ENCODE measurements at regions not wholly inside any gene's neighbourhood (a gene's known extent, or its start where the extent isn't known, plus 50 kb on each side); places are given as distances from the start of the nearest gene placed in this dataset.
A peak's percentile ranks its signal among the peaks of the same experiment; 100 is the strongest.

DNA sequence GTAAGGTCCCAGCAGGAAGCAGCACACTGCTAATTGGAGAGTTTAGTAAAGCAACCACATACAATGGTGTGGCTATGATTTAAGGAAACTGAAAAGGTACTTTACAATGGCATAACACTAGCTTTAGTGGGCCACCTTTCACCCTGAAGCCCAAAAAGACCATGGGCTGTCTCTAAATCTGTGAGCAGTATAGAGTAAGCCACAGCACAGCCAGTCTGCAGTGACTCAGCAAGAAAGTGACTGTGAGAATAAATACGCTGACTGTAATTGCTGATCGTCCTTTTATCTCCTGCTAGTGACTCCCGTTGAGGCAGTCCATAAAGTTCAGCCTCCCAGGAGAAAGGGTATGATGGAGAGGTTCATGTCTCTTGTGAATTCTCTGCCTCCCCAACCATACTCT lies 679.8 kb upstream of the KIF2B start:
- DNase-seq, result peak; percentile 41

DNA sequence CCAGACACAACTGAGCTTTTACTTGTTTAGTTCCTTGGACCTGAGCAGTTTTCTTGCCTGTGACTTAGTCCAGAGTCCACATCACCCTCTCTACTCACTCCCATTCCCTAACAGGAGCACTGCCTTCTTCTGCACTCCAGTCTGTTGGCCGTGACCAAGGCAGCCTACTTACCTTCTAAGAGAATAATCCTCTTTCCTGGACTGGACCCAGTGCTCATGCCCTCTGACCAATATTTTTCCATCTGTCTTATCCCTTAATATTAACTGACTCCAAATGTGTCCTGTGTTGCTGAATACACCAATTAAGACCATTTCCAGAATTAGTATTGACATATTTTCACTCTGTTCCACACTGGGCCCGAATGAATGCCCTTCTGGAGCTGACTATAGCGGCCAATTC lies 681.0 kb upstream of the KIF2B start:
- no peak for DNase-seq

DNA sequence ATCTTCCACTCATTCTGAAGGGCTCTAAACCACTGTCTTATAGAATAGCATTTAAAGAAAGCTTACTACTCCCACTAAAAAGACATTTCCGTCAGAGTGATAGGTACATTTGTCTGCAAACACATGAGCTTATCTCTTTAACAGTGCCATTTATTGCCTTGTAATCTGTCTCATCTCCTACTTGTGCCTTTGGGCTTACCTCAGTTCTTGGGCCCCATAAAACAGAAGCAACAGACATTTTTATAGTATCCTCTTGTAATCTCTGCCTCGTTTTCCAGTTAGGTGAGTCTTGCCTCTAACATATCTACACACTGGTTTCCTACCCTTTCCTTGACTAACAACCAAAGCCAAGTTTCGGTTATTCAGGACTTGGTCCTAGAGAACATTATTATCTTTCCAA lies 681.4 kb upstream of the KIF2B start:
- DNase-seq, result no peak

DNA sequence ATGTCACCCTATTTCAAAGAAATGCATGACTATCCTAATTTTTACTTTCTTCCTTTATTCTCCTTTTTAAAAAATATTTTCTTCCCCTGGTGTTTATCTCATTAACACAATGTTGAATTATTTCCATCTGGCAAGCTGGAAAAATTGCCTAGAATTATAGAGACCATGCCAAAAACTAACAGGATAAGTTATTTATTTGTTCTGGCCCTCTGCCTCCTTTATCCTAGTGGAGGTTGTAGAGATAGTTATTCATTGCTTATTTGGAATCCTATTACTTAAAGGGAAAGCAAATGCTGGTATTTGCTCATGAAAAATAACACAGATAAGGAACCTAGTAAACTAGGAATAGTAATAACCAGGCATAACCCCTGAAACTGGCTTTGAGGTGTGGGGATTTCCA lies 684.9 kb upstream of the KIF2B start:
- no peak for DNase-seq

DNA sequence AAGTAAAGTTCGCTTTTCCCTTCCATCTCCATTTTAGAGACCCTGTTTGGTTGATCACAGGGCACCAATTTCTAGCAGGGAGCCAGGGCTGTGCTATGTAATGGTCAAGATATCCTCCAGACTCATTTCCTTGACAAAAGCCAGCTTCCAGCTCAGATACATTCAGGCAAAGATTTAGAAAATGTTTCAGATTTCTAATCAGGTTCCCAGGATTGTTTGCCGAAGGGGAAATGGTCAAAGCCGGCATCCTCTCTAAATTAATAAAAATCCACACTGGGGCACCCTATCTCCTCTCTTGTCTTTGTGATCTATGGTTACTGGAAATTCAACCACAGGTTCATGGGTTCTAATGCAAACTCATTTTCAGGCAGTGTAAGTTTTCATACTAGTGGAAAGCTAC lies 686.8 kb upstream of the KIF2B start:
- no peak for DNase-seq

DNA sequence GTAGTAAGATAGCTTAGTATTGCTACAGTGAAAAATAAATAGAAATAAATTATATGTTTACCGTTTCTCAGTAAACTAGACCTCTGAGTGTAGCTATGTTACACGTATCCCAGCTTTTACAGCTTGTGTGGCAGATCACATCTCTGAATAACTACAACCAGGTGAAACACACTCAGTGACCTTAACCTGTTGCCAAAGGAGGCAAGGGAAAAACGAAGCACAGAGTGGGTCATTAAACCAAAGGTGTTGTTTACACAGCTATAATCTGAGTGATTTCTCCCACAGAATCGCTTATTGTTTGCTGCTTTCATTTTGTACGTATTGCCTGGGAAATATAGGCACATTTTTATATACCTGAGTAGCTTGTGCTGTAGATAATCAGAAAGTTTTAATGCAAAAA lies 688.2 kb upstream of the KIF2B start:
- no peak for DNase-seq

DNA sequence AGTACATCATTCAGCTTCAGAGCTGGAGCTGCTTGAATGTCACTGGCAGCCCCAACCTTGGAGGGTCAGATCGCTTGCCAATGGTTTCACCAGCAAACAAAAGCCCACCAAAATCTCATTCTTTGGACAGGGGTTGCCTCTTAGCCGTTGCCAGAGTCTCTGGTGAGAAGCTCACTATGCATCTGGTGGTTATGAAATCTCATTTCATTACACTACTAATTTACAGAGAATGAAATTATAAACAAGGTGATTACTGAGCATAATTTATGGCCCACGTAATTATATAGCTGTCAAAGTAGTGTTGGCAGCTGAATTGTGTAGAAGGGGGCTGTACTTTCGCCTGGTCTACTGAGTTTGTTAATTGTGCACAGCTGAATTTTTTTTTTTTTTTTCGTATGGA lies 688.9 kb upstream of the KIF2B start:
- DNase-seq, result peak; percentile 27

DNA sequence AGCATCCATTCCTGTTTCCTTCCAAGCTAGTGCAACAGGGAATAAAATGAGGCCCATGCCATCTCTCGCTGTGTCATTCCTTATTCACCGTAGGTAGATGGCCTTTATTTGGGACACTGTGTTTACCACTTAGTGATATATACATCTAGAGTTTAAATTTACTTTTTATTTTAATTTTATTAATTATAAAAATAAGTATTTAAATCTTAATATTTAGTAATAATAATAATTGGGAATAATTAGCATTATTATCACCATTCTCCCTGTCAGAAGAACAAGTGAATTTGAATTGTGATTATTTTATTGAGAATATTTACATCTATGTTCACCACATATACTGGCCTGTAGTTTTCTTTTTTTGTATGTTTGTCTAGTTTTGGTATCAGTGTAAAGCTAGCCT lies 692.9 kb upstream of the KIF2B start:
- DNase-seq, result no peak

DNA sequence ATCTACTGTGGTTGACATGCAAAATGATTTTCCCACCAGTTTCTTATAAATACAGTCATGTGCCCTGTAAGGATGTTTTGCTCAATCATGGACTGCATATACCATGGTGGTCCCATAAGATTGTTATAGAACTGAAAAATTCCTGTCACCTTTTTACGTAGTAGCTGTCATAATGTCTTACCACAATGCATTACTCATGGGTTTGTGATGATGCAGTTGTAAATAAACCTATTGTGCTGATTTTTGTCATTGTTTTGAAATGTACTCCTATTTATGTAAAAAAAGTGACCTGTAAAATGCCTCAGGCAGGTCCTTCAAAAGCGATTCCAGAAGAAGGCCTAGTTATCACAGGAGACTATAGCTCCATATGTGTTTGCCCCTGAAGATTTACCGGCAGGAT lies 695.4 kb upstream of the KIF2B start:
- DNase-seq, result no peak

DNA sequence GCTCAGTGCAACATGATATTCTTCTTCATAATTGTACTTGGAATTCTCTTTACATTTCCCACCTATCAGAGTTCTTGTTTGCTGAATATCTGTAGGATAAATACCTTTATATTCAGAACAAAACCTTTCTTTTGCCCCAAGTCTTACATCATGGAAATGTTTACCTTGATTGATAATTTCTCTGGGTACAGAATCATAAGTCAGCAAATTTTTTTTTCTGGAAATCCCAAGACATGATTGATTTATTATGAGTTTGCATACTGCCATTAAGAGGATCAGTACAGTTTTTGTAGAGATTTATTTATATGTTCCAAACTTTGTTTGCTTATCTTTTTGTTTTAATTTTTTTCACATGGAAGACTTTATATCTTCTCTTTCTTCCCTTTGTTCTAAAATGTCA lies 699.8 kb upstream of the KIF2B start:
- DNase-seq, result no peak

DNA sequence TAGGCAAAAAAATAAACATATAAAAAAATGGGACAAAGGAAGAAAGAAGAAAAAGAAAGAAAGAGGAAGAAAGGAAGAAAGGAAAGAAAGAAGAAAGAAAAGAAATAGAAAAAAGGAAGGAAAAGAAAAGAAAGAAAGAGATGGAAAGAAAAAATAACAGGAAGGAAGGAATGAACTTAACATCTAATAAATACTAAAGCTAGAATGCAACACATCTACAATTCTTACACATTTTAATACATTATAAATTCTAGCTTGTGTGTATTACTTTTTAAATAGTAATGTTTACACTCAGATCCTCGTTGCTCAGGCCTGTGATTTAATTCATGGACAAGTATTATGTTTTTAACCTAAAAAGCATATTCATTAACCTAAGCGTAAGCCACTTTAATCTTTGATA lies 703.0 kb upstream of the KIF2B start:
- no peak for DNase-seq

DNA sequence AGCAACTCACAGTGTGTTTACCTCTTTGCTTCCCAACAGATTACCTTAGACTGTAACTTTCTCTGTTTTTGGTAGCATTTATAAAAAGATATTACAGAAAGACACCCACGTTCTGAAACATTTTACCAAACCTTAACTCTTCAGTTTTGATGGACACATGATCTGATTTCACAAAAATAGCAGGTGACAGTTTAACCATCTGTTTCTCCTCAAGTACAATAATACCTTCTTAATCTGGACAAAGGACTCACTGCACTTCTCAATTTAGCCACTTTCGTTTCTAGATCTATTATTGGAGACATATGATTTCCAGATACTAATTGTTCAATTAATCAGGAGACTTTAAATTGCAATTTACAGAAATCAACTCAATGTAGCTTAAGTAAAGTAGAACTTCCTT lies 703.8 kb upstream of the KIF2B start:
- no peak for DNase-seq

DNA sequence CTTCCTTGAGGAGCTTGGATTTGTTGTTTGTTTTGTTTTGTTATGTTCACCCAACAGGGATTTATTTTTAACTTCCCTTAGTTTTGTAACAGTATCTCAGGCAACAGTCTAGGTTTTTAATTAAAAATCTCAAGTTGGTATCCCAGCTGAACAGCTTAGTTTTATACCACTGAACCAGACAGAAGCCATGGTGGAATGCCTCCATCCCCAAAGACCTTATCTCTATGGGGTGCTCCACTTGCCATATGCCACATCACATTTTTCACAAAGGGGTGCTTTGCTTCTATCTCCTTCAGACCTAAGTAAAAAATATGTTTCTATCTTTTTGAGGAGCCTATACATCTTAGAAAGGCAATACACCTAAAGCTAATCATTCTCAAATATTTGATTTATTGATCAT lies 715.8 kb upstream of the KIF2B start:
- DNase-seq, result no peak

DNA sequence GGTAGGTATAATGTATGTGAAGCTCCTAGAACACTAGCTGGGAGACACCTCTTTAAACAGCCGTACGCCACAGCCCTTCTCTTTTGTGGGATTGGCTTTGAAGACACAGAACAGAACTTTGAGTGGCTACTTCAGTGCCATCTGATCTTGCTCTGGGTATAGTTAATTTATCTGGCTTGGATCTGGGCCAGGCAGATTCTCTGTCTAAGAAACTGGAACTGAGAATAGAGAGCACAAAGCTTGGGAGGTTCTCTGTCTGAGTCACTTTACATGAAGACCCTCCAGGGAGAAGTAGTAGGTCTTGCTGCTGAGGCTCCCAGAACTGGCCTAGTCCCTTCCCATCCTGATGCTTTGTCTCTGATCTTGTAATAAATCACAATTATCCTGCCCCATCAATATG lies 721.0 kb upstream of the KIF2B start:
- DNase-seq, result peak; percentile 30

DNA sequence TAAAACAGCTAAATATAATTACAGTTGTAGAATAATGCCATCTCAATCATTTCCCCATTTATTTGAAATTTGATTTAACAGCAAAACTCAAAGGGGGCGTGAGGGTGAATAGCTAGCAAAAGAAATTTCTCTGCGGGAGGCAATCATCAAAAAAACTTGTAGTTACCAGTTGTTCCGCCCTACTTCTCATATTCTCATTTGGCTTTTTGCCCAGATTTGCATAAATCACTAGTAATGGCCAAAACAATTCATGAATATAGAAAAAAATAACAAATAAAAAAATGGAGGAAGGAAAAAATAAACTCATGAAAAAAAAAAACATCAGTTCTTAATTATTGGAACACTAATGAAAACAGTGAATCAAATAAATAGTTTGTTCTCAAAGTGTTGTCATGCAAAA lies 722.6 kb upstream of the KIF2B start:
- no peak for DNase-seq

DNA sequence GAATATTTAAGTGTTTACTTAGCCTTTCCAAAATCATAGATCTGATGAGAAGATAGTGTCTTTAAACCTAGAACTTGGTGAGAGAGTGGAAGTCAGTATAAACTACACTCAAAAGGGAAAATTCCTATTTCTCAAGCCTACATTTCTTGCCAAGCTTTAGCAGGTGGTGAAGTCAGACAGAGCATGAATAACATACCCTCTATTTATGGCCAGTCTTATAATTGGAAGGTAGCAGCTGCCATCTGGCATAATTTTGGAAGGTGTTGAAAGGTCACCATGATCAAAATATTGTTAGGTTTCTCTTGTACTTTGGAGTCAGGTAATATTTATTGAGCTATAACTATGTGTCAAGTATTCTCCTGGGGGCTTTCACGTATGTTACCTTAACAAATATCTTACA lies 729.3 kb upstream of the KIF2B start:
- no peak for DNase-seq

DNA sequence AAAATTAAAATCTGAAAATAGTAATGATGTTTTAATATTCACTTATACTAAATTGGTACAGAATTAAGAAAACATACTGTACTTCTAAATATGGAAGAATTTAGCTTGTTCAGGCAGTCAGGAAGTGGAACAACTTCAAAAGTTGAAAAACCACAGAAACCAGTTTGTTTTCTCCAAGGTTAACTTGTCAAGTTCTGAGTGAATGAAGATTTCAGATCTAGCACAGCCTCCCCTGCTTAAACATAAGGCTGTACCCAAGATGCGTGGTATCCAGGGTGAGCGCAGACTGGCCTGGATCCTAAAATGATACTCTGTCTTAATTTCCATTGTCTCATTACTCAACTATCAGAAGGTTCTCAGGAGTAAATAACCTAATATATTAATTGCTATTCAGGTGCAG lies 730.7 kb upstream of the KIF2B start:
- no peak for DNase-seq

DNA sequence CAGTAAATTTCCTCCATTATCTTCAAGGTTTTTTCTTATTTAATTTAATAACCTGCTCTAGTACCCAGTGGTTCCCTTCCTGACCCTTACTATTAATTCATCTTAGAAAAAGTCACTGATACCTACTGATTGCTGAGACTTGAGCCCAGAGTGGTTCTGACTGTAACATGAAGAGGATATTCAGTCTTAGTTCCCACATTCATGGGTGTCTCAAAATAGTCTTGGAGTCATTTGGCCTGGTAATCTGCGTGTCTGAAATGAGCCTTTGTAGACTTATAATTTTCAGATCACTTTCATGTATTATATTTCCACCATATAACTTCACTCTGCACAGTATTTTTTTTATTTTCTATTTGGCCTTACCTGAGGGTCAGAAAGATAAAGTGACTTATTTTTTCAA lies 732.0 kb upstream of the KIF2B start:
- DNase-seq, result no peak

DNA sequence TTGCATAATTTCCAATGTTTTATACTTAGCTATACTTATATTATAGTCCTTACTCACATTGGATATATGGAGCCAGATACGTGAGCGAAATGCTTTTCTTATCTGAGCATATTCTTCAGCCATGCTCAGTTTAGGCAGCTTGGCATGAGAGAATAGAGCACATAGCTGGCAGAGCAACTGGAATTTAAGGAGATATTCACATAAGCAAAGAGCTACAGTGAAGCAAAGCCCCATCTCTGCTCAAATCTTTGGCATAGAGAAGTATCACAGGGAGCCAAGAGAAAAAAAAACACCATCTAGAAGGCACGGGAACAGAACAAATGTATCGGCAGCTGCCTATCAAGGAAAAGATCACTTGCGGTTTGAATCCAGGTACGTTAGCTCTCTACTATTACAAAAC lies 734.2 kb upstream of the KIF2B start:
- no peak for DNase-seq

DNA sequence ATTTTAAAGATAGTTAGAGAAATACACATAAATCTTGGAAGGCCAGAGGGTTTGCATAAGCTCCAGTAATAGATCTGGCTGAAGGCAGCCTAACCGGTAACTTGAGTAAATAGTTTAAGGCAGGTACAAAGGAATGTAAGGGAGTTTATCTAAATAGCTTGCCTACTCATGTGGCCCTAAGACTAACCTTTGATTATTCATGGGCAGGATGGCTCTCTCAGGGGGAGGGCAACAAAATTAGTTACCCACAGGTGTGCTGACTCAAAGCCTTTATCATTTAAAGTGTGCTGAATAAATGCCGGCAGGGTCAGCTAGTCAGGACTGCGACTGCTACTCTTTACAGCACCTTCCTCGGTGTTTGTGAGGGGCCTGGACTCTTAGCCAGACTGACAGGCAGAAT lies 761.3 kb upstream of the KIF2B start:
- no peak for DNase-seq

DNA sequence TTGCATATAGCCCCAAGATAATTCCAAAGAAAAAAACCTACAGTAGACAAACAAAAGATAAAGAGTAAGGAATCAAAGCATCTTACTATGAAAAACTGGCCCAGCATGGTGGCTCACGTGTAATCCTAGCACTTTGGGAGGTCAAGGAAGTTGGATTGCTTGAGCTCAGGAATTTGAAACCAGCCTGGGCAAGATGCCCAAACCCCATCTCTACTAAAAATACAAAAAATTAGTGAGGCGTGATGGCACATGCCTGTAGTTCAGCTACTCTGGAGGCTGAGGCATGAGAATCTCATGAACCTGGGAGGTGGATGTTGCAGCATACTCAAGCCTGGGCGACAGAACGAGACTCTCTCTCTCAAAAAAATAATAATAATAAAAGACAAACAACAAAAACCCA lies 764.7 kb upstream of the KIF2B start:
- no peak for DNase-seq

DNA sequence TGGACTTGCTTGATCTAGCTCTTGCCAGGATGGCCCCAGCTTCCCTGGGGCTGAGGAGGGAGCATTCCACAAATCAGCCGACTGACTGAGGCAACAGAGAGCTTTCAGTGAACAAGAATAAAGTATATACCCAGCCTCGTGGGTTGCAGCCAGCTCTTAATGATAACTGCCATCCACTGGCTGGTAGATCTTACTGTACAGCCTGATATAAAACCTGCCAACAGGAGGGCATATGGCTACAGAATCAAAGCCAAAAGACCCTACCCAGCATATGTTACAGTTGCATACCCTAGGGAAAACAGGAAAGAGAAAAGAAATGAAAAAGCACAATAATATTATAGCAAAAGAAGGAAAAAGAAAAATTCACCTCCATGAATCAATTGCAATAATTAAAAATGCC lies 775.9 kb upstream of the KIF2B start:
- DNase-seq, result no peak

DNA sequence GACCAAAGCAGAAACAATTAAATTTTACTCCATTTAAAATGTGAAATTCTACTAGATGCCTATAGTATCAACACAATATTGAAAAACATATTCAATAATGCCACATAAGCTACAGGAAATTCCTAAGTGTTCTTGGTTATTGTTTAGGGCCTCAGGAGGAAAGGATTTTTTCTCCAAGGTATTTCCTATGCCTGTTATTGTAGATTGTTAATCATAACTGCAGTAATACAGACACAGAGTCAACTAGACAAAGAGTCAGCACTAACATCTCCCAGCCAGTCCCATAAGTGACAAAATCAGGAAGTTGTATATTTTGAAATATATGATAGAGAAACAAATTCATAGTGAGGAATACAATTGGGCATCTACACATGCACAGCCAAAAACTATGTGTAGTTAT lies 782.7 kb upstream of the KIF2B start:
- no peak for DNase-seq

DNA sequence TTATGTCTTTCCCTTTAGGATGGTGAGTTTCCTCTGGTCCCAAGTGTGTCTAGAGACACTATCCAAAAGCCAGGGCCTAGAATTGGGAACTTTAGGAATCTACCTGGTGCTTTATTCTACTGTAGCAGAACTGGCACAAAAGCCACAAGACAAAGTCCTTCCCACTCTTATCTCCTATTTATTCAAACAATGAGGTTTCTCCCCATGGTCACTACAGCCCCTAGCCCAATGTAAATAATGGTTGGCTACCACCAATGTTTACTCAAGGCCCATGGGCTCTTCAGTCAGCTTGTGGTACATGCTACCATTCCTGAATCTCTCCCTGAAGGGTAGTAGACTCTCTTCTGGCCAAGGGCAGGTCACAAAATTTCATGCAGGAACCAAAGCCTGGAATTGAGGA lies 789.4 kb upstream of the KIF2B start:
- no peak for DNase-seq

DNA sequence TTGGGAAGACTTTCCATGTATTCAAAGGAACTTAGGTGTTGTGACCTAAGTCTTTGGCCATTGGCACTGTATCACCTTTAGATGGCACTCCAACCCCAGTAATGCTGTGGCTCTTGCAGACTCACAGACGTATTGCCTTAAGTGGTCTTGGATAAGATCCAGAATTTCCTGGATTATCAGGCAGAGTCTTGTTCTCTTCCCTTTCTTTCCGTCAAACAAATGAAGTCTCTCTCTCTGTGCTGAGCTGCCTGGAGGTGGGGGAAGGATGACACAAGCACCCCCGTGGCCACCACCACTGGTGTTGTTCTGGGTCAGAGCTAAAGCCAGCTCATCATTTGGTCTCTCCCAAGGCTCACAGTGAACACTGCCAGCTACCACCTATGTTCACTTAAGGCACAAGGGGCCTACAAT lies 789.9 kb upstream of the KIF2B start:
- DNase-seq, result peak; percentile 91

DNA sequence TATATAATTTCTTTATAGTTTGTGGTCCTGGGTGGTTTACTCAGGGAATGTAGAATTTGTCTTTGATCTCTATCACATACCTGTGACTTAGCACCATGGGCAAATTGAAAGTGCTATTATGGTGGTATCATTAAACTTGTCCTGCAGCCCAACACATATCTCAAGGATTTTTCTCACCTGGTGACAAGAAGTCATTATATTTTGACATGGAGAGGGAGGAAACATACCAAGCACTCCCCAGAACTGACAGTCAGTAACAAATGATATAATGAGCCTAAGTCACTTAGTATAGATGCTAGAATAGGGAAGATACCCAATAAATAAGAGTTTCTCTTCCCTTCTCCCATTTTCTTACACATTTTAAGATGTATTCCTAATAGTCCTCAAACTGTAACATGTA lies 805.5 kb upstream of the KIF2B start:
- DNase-seq, result no peak

DNA sequence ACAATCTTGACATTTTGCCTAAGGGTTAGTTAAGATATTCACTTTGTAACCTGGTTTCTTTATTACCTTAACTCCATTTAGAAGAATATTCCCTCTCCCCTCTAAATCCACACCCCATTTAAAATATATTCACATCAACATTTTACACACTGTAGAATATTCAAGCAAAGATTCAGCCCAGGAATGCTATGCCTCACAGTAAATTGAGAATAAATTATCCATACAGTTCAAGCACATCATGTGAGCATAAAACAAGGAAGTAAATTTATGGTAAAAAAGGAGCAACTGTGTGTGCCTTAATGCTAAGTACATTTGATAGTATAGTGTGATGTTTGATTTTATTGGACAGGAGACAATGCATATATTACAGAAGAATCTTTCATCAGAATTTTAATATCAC lies 806.6 kb upstream of the KIF2B start:
- DNase-seq, result no peak
